T47D (cell line): ENCODE measurements at regions not wholly inside any gene's neighbourhood (a gene's known extent, or its start where the extent isn't known, plus 50 kb on each side); places are given as distances from the start of the nearest gene placed in this dataset.

ENCODE experiments used
- DNase-seq, 2 experiments: peaks; one replicate each; pipeline versions ENCODE4 v3.0.0 to v3.0.0-alpha.2; 2011 to 2012; ENCODE audit warnings: low read depth in 1 of 2, low spot score in 1 of 2
- JUND ChIP-seq: IDR thresholded peaks from 2 replicates; pipeline ENCODE4 v1.6.1; 2012; ENCODE audit warnings: low read depth
- in situ Hi-C: cut with HindIII; loops from 2 replicates; pipeline ENCODE4 v1.10.0; 2016; ENCODE audit warnings: low sequenced_read_pairs, low pct_unique_long_range_greater_than_20kb

- no peak for TF ChIP-seq JUND
- DNase-seq, result no peak
- in situ Hi-C loops, result no loop called here
Observed at GRCh38 chrX:134713618-134714107, 55.4 kb upstream of the PLAC1 start.

GRCh38 chrX:134712272-134712671 is 54.0 kb upstream of the PLAC1 start:
- in situ Hi-C loops, result no loop called here
- no peak for TF ChIP-seq JUND
- no peak for DNase-seq

- DNase-seq, result no peak
- TF ChIP-seq JUND, result no peak
- in situ Hi-C loops, result no loop called here
Observed at GRCh38 chrX:134711135-134711921, 53.1 kb upstream of the PLAC1 start.
